ENCODE measurements at regions not wholly inside any gene's neighbourhood (a gene's known extent, or its start where the extent isn't known, plus 50 kb on each side); places are given as distances from the start of the nearest gene placed in this dataset.
"Not testable (repeated sequence)": the region's sequence is repeated elsewhere in the genome, so short reads cannot be mapped to it uniquely, and the experiment has no call there.

- H3K36me3 ChIP-seq (ENCODE audit: insufficient read depth, low read length); H3K4me3 Mint-ChIP-seq; CTCF ChIA-PET (ENCODE audit: partially characterized antibody); H3K9me3 ChIP-seq (ENCODE audit: control insufficient read depth in 1 of 2, low read length in 2 of 2); intact Hi-C loops (cut with micrococcal nuclease); H3K4me1 Mint-ChIP-seq; POLR2A ChIA-PET (ENCODE audit: partially characterized antibody); H3K27ac Mint-ChIP-seq; H3K36me3 Mint-ChIP-seq; H3K4me1 ChIP-seq (ENCODE audit: insufficient read depth, low read length); H3K4me3 ChIP-seq (ENCODE audit: low read length in 2 of 2); DNase-seq; H3K27ac ChIP-seq (ENCODE audit: low read depth, low read length); H3K27me3 ChIP-seq (ENCODE audit: insufficient read depth, low read length); H3K27me3 Mint-ChIP-seq: not testable (repeated sequence)
- peaks cover 0 to 35% (median 24%) of the 10 kb centered on the region in 8 donors for H3K9me3 Mint-ChIP-seq
Observed at GRCh38 chr16:63633706-63634445, 1488.0 kb downstream of the CDH11 start.

DNA sequence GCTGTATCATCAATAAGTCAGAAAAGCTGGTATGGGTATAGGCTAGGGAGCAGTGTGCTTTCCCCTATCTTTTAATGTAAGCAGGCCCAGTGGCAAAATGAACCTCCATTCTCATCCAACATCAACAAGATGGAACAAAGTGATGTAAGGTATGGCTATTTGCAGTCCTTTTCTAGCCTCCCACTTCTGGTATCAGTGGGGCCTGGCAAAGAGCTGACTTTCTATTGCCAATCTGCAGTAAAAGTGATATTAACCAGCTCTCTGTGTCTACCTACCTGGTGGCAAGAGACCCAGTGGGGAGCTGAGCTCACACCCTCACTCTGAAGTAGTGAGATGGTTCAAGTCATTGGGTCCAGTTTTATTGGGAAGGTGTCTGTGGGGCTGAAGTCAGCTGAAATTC lies 1492.6 kb downstream of the CDH11 start:
- Histone ChIP-seq H3K4me3 (ENCODE audit: low read length in 2 of 2) (no peak overlapping the region), H3K4me1 (ENCODE audit: insufficient read depth, low read length) (no peaks in the 10 kb centered on the region), H3K27ac (ENCODE audit: low read depth, low read length) (no peak overlapping the region), H3K36me3 (ENCODE audit: insufficient read depth, low read length) (no peaks in the 10 kb centered on the region), H3K27me3 (ENCODE audit: insufficient read depth, low read length) (no peaks in the 10 kb centered on the region), H3K9me3 (ENCODE audit: control insufficient read depth in 1 of 2, low read length in 2 of 2) (no peaks in the 10 kb centered on the region)
- Mint-ChIP-seq H3K27me3 (no peaks in the 10 kb centered on the region), H3K9me3 (peaks cover 0 to 28% (median 19%) of the 10 kb centered on the region in 8 donors), H3K4me1 (no peaks in the 10 kb centered on the region), H3K36me3 (no peaks in the 10 kb centered on the region), H3K27ac (no peak overlapping the region), H3K4me3 (no peak overlapping the region)
- ChIA-PET POLR2A (ENCODE audit: partially characterized antibody) (no interaction called here), CTCF (ENCODE audit: partially characterized antibody) (no interaction called here)
- no peak for DNase-seq
- intact Hi-C loops (cut with micrococcal nuclease): no loop called here

DNA sequence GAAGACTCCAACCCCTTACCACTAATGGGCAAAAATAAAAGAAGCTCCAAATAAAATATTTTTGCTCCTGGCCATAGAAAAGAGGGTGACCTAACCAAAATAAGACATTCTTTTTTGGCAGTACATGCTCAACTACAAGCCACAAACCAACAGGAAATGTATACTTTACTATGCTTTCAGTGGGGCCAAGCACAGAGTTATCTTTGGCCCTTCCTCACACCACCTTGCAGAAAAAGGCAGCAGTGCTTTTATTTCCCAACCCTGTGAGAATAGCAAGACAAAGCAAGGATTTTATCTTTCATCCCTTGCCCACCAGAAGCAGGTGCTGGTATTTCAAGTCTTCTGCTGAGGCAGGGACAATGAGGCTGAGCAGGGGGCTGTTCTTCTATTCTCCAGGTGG lies 1493.1 kb downstream of the CDH11 start:
- no peaks in the 10 kb centered on the region for H3K4me1 ChIP-seq (ENCODE audit: insufficient read depth, low read length)
- no peak overlapping the region for H3K27ac ChIP-seq (ENCODE audit: low read depth, low read length)
- intact Hi-C loops (cut with micrococcal nuclease): no loop called here
- Mint-ChIP-seq H3K9me3 (peaks cover 0 to 26% (median 16%) of the 10 kb centered on the region in 8 donors), H3K27me3 (no peaks in the 10 kb centered on the region), H3K27ac (no peak overlapping the region), H3K4me3 (no peak overlapping the region), H3K4me1 (no peaks in the 10 kb centered on the region), H3K36me3 (no peaks in the 10 kb centered on the region)
- no peak for DNase-seq
- H3K4me3 ChIP-seq (ENCODE audit: low read length in 2 of 2): no peak overlapping the region
- CTCF ChIA-PET (ENCODE audit: partially characterized antibody): no interaction called here
- H3K9me3 ChIP-seq (ENCODE audit: control insufficient read depth in 1 of 2, low read length in 2 of 2): no peaks in the 10 kb centered on the region
- POLR2A ChIA-PET (ENCODE audit: partially characterized antibody): no interaction called here
- no peaks in the 10 kb centered on the region for H3K27me3 ChIP-seq (ENCODE audit: insufficient read depth, low read length)
- H3K36me3 ChIP-seq (ENCODE audit: insufficient read depth, low read length): no peaks in the 10 kb centered on the region

- H3K36me3 ChIP-seq (ENCODE audit: insufficient read depth, low read length): no peaks in the 10 kb centered on the region
- H3K27ac ChIP-seq (ENCODE audit: low read depth, low read length): no peak overlapping the region
- no peak for DNase-seq
- H3K4me1 ChIP-seq (ENCODE audit: insufficient read depth, low read length): no peaks in the 10 kb centered on the region
- peaks cover 0 to 28% (median 13%) of the 10 kb centered on the region in 8 donors for H3K9me3 Mint-ChIP-seq
- no peak overlapping the region for H3K27ac Mint-ChIP-seq
- intact Hi-C loops (cut with micrococcal nuclease): no loop called here
- POLR2A ChIA-PET (ENCODE audit: partially characterized antibody): no interaction called here
- no peak overlapping the region for H3K4me3 Mint-ChIP-seq
- H3K27me3 ChIP-seq (ENCODE audit: insufficient read depth, low read length): no peaks in the 10 kb centered on the region
- H3K9me3 ChIP-seq (ENCODE audit: control insufficient read depth in 1 of 2, low read length in 2 of 2): no peaks in the 10 kb centered on the region
- no peaks in the 10 kb centered on the region for H3K27me3 Mint-ChIP-seq
- no peaks in the 10 kb centered on the region for H3K36me3 Mint-ChIP-seq
- no peak overlapping the region for H3K4me3 ChIP-seq (ENCODE audit: low read length in 2 of 2)
- no peaks in the 10 kb centered on the region for H3K4me1 Mint-ChIP-seq
- CTCF ChIA-PET (ENCODE audit: partially characterized antibody): no interaction called here
Observed at GRCh38 chr16:63625126-63625525, 1496.7 kb downstream of the CDH11 start.

- CTCF ChIA-PET (ENCODE audit: partially characterized antibody): no interaction called here
- H3K4me3 Mint-ChIP-seq: no peak overlapping the region
Observed at GRCh38 chr16:63623551-63624039, 1498.3 kb downstream of the CDH11 start.

GRCh38 chr16:63618896-63619485 lies 1502.9 kb downstream of the CDH11 start:
- H3K4me1 Mint-ChIP-seq: no peaks in the 10 kb centered on the region
- H3K4me3 Mint-ChIP-seq: no peak overlapping the region
- peaks cover 0 to 41% (median 24%) of the 10 kb centered on the region in 8 donors for H3K9me3 Mint-ChIP-seq
- no peak overlapping the region for H3K27ac Mint-ChIP-seq
- H3K4me3 ChIP-seq (ENCODE audit: low read length in 2 of 2): no peak overlapping the region
- intact Hi-C loops (cut with micrococcal nuclease): no loop called here
- no peak for DNase-seq
- H3K36me3 ChIP-seq (ENCODE audit: insufficient read depth, low read length): no peaks in the 10 kb centered on the region
- H3K27ac ChIP-seq (ENCODE audit: low read depth, low read length): no peak overlapping the region
- POLR2A ChIA-PET (ENCODE audit: partially characterized antibody): no interaction called here
- H3K4me1 ChIP-seq (ENCODE audit: insufficient read depth, low read length): no peaks in the 10 kb centered on the region
- CTCF ChIA-PET (ENCODE audit: partially characterized antibody): no interaction called here
- no peaks in the 10 kb centered on the region for H3K27me3 Mint-ChIP-seq
- no peaks in the 10 kb centered on the region for H3K27me3 ChIP-seq (ENCODE audit: insufficient read depth, low read length)
- no peaks in the 10 kb centered on the region for H3K36me3 Mint-ChIP-seq
- no peaks in the 10 kb centered on the region for H3K9me3 ChIP-seq (ENCODE audit: control insufficient read depth in 1 of 2, low read length in 2 of 2)

More at GRCh38 chr16:63623551-63624039, 1498.3 kb downstream of the CDH11 start:
- intact Hi-C loops (cut with micrococcal nuclease): no loop called here
- POLR2A ChIA-PET (ENCODE audit: partially characterized antibody): no interaction called here
- no peaks in the 10 kb centered on the region for H3K4me1 Mint-ChIP-seq
- H3K27me3 Mint-ChIP-seq: no peaks in the 10 kb centered on the region
- H3K36me3 ChIP-seq (ENCODE audit: insufficient read depth, low read length): no peaks in the 10 kb centered on the region
- no peaks in the 10 kb centered on the region for H3K4me1 ChIP-seq (ENCODE audit: insufficient read depth, low read length)
- no peaks in the 10 kb centered on the region for H3K9me3 ChIP-seq (ENCODE audit: control insufficient read depth in 1 of 2, low read length in 2 of 2)
- peaks cover 0 to 32% (median 17%) of the 10 kb centered on the region in 8 donors for H3K9me3 Mint-ChIP-seq
- H3K27me3 ChIP-seq (ENCODE audit: insufficient read depth, low read length): no peaks in the 10 kb centered on the region
- no peak overlapping the region for H3K4me3 ChIP-seq (ENCODE audit: low read length in 2 of 2)
- no peak overlapping the region for H3K27ac Mint-ChIP-seq
- DNase-seq: no peak
- H3K27ac ChIP-seq (ENCODE audit: low read depth, low read length): no peak overlapping the region
- no peaks in the 10 kb centered on the region for H3K36me3 Mint-ChIP-seq

GRCh38 chr16:63617990-63618763 lies 1503.7 kb downstream of the CDH11 start:
- intact Hi-C loops (cut with micrococcal nuclease): no loop called here
- no peak overlapping the region for H3K4me3 Mint-ChIP-seq

More at GRCh38 chr16:63617990-63618763, 1503.7 kb downstream of the CDH11 start:
- Mint-ChIP-seq H3K27ac (no peak overlapping the region), H3K9me3 (peaks cover 0 to 36% (median 28%) of the 10 kb centered on the region in 8 donors), H3K36me3 (no peaks in the 10 kb centered on the region), H3K27me3 (no peaks in the 10 kb centered on the region), H3K4me1 (no peaks in the 10 kb centered on the region)
- DNase-seq: no peak
- H3K36me3 ChIP-seq (ENCODE audit: insufficient read depth, low read length): no peaks in the 10 kb centered on the region
- ChIA-PET CTCF (ENCODE audit: partially characterized antibody) (no interaction called here), POLR2A (ENCODE audit: partially characterized antibody) (no interaction called here)
- H3K4me1 ChIP-seq (ENCODE audit: insufficient read depth, low read length): no peaks in the 10 kb centered on the region
- no peak overlapping the region for H3K4me3 ChIP-seq (ENCODE audit: low read length in 2 of 2)
- H3K27ac ChIP-seq (ENCODE audit: low read depth, low read length): no peak overlapping the region
- H3K27me3 ChIP-seq (ENCODE audit: insufficient read depth, low read length): no peaks in the 10 kb centered on the region
- no peaks in the 10 kb centered on the region for H3K9me3 ChIP-seq (ENCODE audit: control insufficient read depth in 1 of 2, low read length in 2 of 2)
